Vagina (tissue), 2 donors: ENCODE measurements at regions not wholly inside any gene's neighbourhood (a gene's known extent, or its start where the extent isn't known, plus 50 kb on each side); places are given as distances from the start of the nearest gene placed in this dataset.

Experiments
- CTCF ChIP-seq, 3 experiments: fragments of 450-650 bp in 2 of 3; fragments of 200-600 bp in 1 of 3; sonication (generic) in 1 of 3; IDR thresholded peaks; one replicate each; pipeline ENCODE4 v1.5.1; 2017 to 2019; ENCODE audit warnings: antibody characterized with exemption in 3 of 3, mild to moderate bottlenecking in 2 of 3, moderate library complexity in 2 of 3
- POLR2A ChIP-seq, 2 donors: fragments of 450-650 bp; IDR thresholded peaks; one replicate each; pipeline ENCODE4 v1.6.1; 2017; ENCODE audit warnings: antibody characterized with exemption in 2 of 2, mild to moderate bottlenecking in 2 of 2, moderate library complexity in 2 of 2

DNA sequence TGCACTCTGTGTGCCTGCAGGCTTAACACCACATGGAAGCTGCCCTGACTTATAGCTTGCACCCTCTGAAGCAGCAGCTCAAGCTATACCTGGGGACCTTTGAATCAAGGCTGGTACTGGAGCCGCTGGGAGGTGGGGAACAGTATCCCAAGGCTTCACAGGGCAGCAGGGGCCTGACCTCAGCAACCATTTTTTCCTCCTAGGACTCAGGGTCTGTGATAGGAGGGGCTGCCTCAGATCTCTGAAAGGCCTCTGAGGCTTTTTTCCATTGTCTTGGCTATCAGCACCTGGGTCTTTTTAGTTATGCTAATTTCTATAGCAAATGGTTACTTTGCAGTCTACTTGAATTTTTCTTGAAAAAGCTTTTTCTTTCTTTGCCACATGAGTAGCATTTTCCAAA lies 80.2 kb upstream of the OPRM1 start:
- TF ChIP-seq CTCF (IDR thresholded peaks at IDR 0.05) (no peak), POLR2A (IDR thresholded peaks at IDR 0.05) (no peak)
